Trophoblast cell (in vitro differentiated cells and primary cell): ENCODE measurements at regions not wholly inside any gene's neighbourhood (a gene's known extent, or its start where the extent isn't known, plus 50 kb on each side); places are given as distances from the start of the nearest gene placed in this dataset.

Experiments used
- DNase-seq, 2 donors: peaks; one replicate each; pipeline ENCODE4 v3.0.0-alpha.2; 2016
- H2AFZ ChIP-seq: 2 replicates; pipeline ENCODE4 v1.6.1; 2013; ENCODE audit warnings: low read length, moderate library complexity, mild to moderate bottlenecking; ENCODE audit not compliant: insufficient read depth, poor library complexity
- H2AK5ac ChIP-seq: 2 replicates; pipeline ENCODE4 v1.6.1; 2013; ENCODE audit warnings: mild to moderate bottlenecking, low read length
- H2BK120ac ChIP-seq: 2 replicates; pipeline ENCODE4 v1.6.1; 2013; ENCODE audit warnings: low read length, mild to moderate bottlenecking, moderate library complexity; ENCODE audit not compliant: insufficient read depth, poor library complexity
- H2BK12ac ChIP-seq: 2 replicates; pipeline ENCODE4 v1.6.1; 2013; ENCODE audit warnings: mild to moderate bottlenecking, low read length, moderate library complexity
- H2BK5ac ChIP-seq: 2 replicates; pipeline ENCODE4 v1.6.1; 2013; ENCODE audit warnings: low read length, low read depth, moderate library complexity, mild to moderate bottlenecking; ENCODE audit not compliant: poor library complexity
- H3K14ac ChIP-seq: 2 replicates; pipeline ENCODE4 v1.6.1; 2013; ENCODE audit warnings: mild to moderate bottlenecking, low read length
- H3K18ac ChIP-seq: 2 replicates; pipeline ENCODE4 v1.6.1; 2013; ENCODE audit warnings: mild to moderate bottlenecking, low read length
- H3K23ac ChIP-seq: 2 replicates; pipeline ENCODE4 v1.6.1; 2013; ENCODE audit warnings: low read length
- H3K27ac ChIP-seq: 2 replicates; pipeline ENCODE4 v1.5.1; 2013; ENCODE audit warnings: low read depth, mild to moderate bottlenecking, inconsistent platforms, low read length, moderate library complexity
- H3K27me3 ChIP-seq: 2 replicates; pipeline ENCODE4 v1.6.1; 2013; ENCODE audit warnings: inconsistent platforms, mild to moderate bottlenecking, low read length, moderate library complexity; ENCODE audit not compliant: insufficient read depth
- H3K36me3 ChIP-seq, 2 experiments: 1 replicate in 1 of 2; 2 replicates in 1 of 2; pipeline ENCODE4 v1.6.1; 2013; ENCODE audit warnings: low read length in 2 of 2, mild to moderate bottlenecking in 2 of 2, moderate library complexity in 1 of 2; ENCODE audit not compliant: insufficient read depth in 2 of 2, control insufficient read depth in 1 of 2
- H3K4ac ChIP-seq: 2 replicates; pipeline ENCODE4 v1.6.1; 2013; ENCODE audit warnings: low read depth, mild to moderate bottlenecking, low read length, moderate library complexity
- H3K4me1 ChIP-seq, 2 experiments: 1 replicate in 1 of 2; 2 replicates in 1 of 2; pipeline ENCODE4 v1.6.1; 2013; ENCODE audit warnings: low read length in 2 of 2, mild to moderate bottlenecking in 2 of 2, moderate library complexity in 1 of 2; ENCODE audit not compliant: insufficient read depth in 2 of 2, control insufficient read depth in 1 of 2
- H3K4me2 ChIP-seq: 2 replicates; pipeline ENCODE4 v1.6.1; 2013; ENCODE audit warnings: inconsistent platforms, mild to moderate bottlenecking, low read length, moderate library complexity
- H3K4me3 ChIP-seq: 2 replicates; pipeline ENCODE4 v1.5.1; 2013; ENCODE audit warnings: mild to moderate bottlenecking, low read depth, low read length, inconsistent platforms
- H3K79me1 ChIP-seq: one replicate; pipeline ENCODE4 v1.6.1; 2013; ENCODE audit warnings: low read length
- H3K79me2 ChIP-seq: 2 replicates; pipeline ENCODE4 v1.6.1; 2013; ENCODE audit warnings: low read length, mild to moderate bottlenecking; ENCODE audit not compliant: control insufficient read depth, insufficient read depth, poor library complexity
- H3K9ac ChIP-seq: 2 replicates; pipeline ENCODE4 v1.6.1; 2013; ENCODE audit warnings: mild to moderate bottlenecking, low read length
- H3K9me3 ChIP-seq: 2 replicates; pipeline ENCODE4 v1.6.1; 2013; ENCODE audit warnings: low read depth, mild to moderate bottlenecking, control low read depth, inconsistent platforms, low read length; ENCODE audit not compliant: insufficient read depth
- H4K12ac ChIP-seq: 2 replicates; pipeline ENCODE4 v1.6.1; 2013; ENCODE audit warnings: low read depth, mild to moderate bottlenecking, low read length, moderate library complexity
- H4K8ac ChIP-seq: 2 replicates; pipeline ENCODE4 v1.6.1; 2013; ENCODE audit warnings: low read depth, mild to moderate bottlenecking, low read length, moderate library complexity
- H4K91ac ChIP-seq: one replicate; pipeline ENCODE4 v1.6.1; 2013; ENCODE audit warnings: low read depth, mild to moderate bottlenecking, low read length, moderate library complexity
- WGBS: extraction: QIAGEN DNeasy Blood & Tissue Kit; methylation state at CpG from one replicate; pipeline ENCODE4 v1.1.7; 2013; ENCODE audit warnings: missing lambda C conversion rate; ENCODE audit not compliant: insufficient read length, insufficient coverage; ENCODE audit errors: extremely low coverage; 5-methylcytosine and 5-hydroxymethylcytosine counted together

GRCh38 chr6:56695702-56696101 lies 53.0 kb upstream of the DST start:
- H3K18ac ChIP-seq: no peak overlapping the region
- H3K79me1 ChIP-seq: no peaks in the 10 kb centered on the region
- H4K8ac ChIP-seq: no peak overlapping the region
- no peak overlapping the region for H3K27ac ChIP-seq
- H3K4ac ChIP-seq: no peak overlapping the region
- DNase-seq: no peak
- H3K9me3 ChIP-seq: no peaks in the 10 kb centered on the region
- H3K9ac ChIP-seq: no peak overlapping the region
- no peak overlapping the region for H2BK5ac ChIP-seq
- no peak overlapping the region for H2AFZ ChIP-seq
- no peak overlapping the region for H3K4me2 ChIP-seq
- H4K91ac ChIP-seq: no peak overlapping the region
- no peak overlapping the region for H4K12ac ChIP-seq
- no peaks in the 10 kb centered on the region for H3K79me2 ChIP-seq
- H2AK5ac ChIP-seq: no peak overlapping the region
- H2BK12ac ChIP-seq: no peak overlapping the region
- H3K14ac ChIP-seq: no peak overlapping the region
- H2BK120ac ChIP-seq: no peak overlapping the region
- peaks cover 0 to 2% of the 10 kb centered on the region in 2 experiments for H3K36me3 ChIP-seq
- no peak overlapping the region for H3K23ac ChIP-seq
- H3K27me3 ChIP-seq: no peaks in the 10 kb centered on the region
- no peak overlapping the region for H3K4me3 ChIP-seq
- no peaks in the 10 kb centered on the region for H3K4me1 ChIP-seq

GRCh38 chr6:56694002-56694401 lies 51.3 kb upstream of the DST start:
- H3K36me3 ChIP-seq: peaks cover 0 to 2% of the 10 kb centered on the region in 2 experiments
- H3K79me2 ChIP-seq: no peaks in the 10 kb centered on the region
- no peak overlapping the region for H3K23ac ChIP-seq
- H3K79me1 ChIP-seq: no peaks in the 10 kb centered on the region
- H3K14ac ChIP-seq: no peak overlapping the region
- no peak overlapping the region for H2AK5ac ChIP-seq
- no peaks in the 10 kb centered on the region for H3K27me3 ChIP-seq
- H4K91ac ChIP-seq: no peak overlapping the region
- H2BK12ac ChIP-seq: no peak overlapping the region
- H3K4me2 ChIP-seq: no peak overlapping the region
- H2BK5ac ChIP-seq: no peak overlapping the region
- no peak overlapping the region for H2BK120ac ChIP-seq
- H4K12ac ChIP-seq: no peak overlapping the region
- DNase-seq: no peak
- no peak overlapping the region for H2AFZ ChIP-seq
- H3K18ac ChIP-seq: no peak overlapping the region
- no peaks in the 10 kb centered on the region for H3K9me3 ChIP-seq
- no peak overlapping the region for H3K4me3 ChIP-seq
- no peak overlapping the region for H3K27ac ChIP-seq
- H4K8ac ChIP-seq: no peak overlapping the region
- no peaks in the 10 kb centered on the region for H3K4me1 ChIP-seq
- H3K9ac ChIP-seq: no peak overlapping the region
- H3K4ac ChIP-seq: no peak overlapping the region

GRCh38 chr6:56693246-56693607 lies 50.5 kb upstream of the DST start:
- Histone ChIP-seq H2AFZ (no peak overlapping the region), H2BK5ac (no peak overlapping the region), H3K27ac (no peak overlapping the region), H4K91ac (no peak overlapping the region), H3K23ac (no peak overlapping the region), H3K14ac (no peak overlapping the region), H3K9ac (no peak overlapping the region), H3K4me2 (no peak overlapping the region), H3K4me1 (no peaks in the 10 kb centered on the region), H3K79me2 (no peaks in the 10 kb centered on the region), H4K8ac (no peak overlapping the region), H2BK120ac (no peak overlapping the region), H2BK12ac (no peak overlapping the region), H3K79me1 (no peaks in the 10 kb centered on the region), H2AK5ac (no peak overlapping the region), H3K4ac (no peak overlapping the region), H3K4me3 (no peak overlapping the region), H3K36me3 (peaks cover 0 to 2% of the 10 kb centered on the region in 2 experiments), H3K9me3 (no peaks in the 10 kb centered on the region), H3K18ac (no peak overlapping the region), H3K27me3 (no peaks in the 10 kb centered on the region), H4K12ac (no peak overlapping the region)
- peak; percentile 55 to 67 for DNase-seq
- WGBS: no CpG with 5 or more reads among the region's 5 CpGs

GRCh38 chr6:56692523-56693245 lies 50.0 kb upstream of the DST start:
- no peak overlapping the region for H3K4ac ChIP-seq
- no peak overlapping the region for H3K23ac ChIP-seq
- no peak overlapping the region for H3K9ac ChIP-seq
- H2BK12ac ChIP-seq: no peak overlapping the region
- H2BK120ac ChIP-seq: no peak overlapping the region
- no peak overlapping the region for H3K27ac ChIP-seq
- no peaks in the 10 kb centered on the region for H3K27me3 ChIP-seq
- H2BK5ac ChIP-seq: no peak overlapping the region
- H3K4me2 ChIP-seq: no peak overlapping the region
- H3K14ac ChIP-seq: no peak overlapping the region
- DNase-seq: peak in 1 of 2 donors; percentile 57
- H3K9me3 ChIP-seq: no peaks in the 10 kb centered on the region
- no peak overlapping the region for H3K4me3 ChIP-seq
- no peak overlapping the region for H4K8ac ChIP-seq
- no peaks in the 10 kb centered on the region for H3K79me2 ChIP-seq
- no peaks in the 10 kb centered on the region for H3K79me1 ChIP-seq
- no CpG with 5 or more reads among the region's 8 CpGs for WGBS
- H4K12ac ChIP-seq: no peak overlapping the region
- no peak overlapping the region for H3K18ac ChIP-seq
- H2AK5ac ChIP-seq: no peak overlapping the region
- H3K36me3 ChIP-seq: peaks cover 0 to 2% of the 10 kb centered on the region in 2 experiments
- no peak overlapping the region for H4K91ac ChIP-seq
- H3K4me1 ChIP-seq: no peaks in the 10 kb centered on the region
- no peak overlapping the region for H2AFZ ChIP-seq
